IPS-15b (cell line): ENCODE measurements at regions not wholly inside any gene's neighbourhood (a gene's known extent, or its start where the extent isn't known, plus 50 kb on each side); places are given as distances from the start of the nearest gene placed in this dataset.

ENCODE experiments used
- H3K27me3 ChIP-seq: one replicate; pipeline ENCODE4 v1.6.1; 2013; ENCODE audit warnings: low read length; ENCODE audit not compliant: control insufficient read depth, insufficient read depth
- H3K36me3 ChIP-seq: one replicate; pipeline ENCODE4 v1.6.1; 2013; ENCODE audit warnings: low read length; ENCODE audit not compliant: control insufficient read depth, insufficient read depth
- H3K4me1 ChIP-seq: one replicate; pipeline ENCODE4 v1.6.1; 2013; ENCODE audit warnings: mild to moderate bottlenecking, low read length; ENCODE audit not compliant: control insufficient read depth, insufficient read depth
- H3K4me3 ChIP-seq: one replicate; pipeline ENCODE4 v1.5.1; 2013; ENCODE audit warnings: low read depth, low read length
- H3K9ac ChIP-seq: one replicate; pipeline ENCODE4 v1.6.1; 2013; ENCODE audit warnings: low read depth, mild to moderate bottlenecking, low read length
- H3K9me3 ChIP-seq: one replicate; pipeline ENCODE4 v1.6.1; 2013; ENCODE audit warnings: mild to moderate bottlenecking, low read length; ENCODE audit not compliant: control insufficient read depth, insufficient read depth

GRCh38 chr18:51278045-51278649 is 80.7 kb upstream of the MEX3C start:
- Histone ChIP-seq H3K27me3 (no peaks in the 10 kb centered on the region), H3K9me3 (no peaks in the 10 kb centered on the region), H3K9ac (no peak overlapping the region), H3K4me3 (no peak overlapping the region), H3K4me1 (peaks cover 12% of the 10 kb centered on the region), H3K36me3 (no peaks in the 10 kb centered on the region)

- Histone ChIP-seq H3K36me3 (no peaks in the 10 kb centered on the region), H3K9ac (no peak overlapping the region), H3K9me3 (no peaks in the 10 kb centered on the region), H3K4me1 (peaks cover 11% of the 10 kb centered on the region), H3K4me3 (no peak overlapping the region), H3K27me3 (no peaks in the 10 kb centered on the region)
These were observed 82.0 kb upstream of the MEX3C start for GRCh38 chr18:51279367-51279984.

- Histone ChIP-seq H3K9ac (no peak overlapping the region), H3K36me3 (no peaks in the 10 kb centered on the region), H3K9me3 (no peaks in the 10 kb centered on the region), H3K4me3 (no peak overlapping the region), H3K4me1 (no peaks in the 10 kb centered on the region), H3K27me3 (no peaks in the 10 kb centered on the region)
These were observed 90.5 kb upstream of the MEX3C start for GRCh38 chr18:51287818-51288508.

- H3K9me3 ChIP-seq, result no peaks in the 10 kb centered on the region
- no peak overlapping the region for H3K4me3 ChIP-seq
- no peaks in the 10 kb centered on the region for H3K27me3 ChIP-seq
- no peaks in the 10 kb centered on the region for H3K36me3 ChIP-seq
- no peak overlapping the region for H3K9ac ChIP-seq
- H3K4me1 ChIP-seq, result no peaks in the 10 kb centered on the region
These were observed 91.1 kb upstream of the MEX3C start for GRCh38 chr18:51288582-51288981.

- H3K9me3 ChIP-seq, result no peaks in the 10 kb centered on the region
- H3K4me1 ChIP-seq, result no peaks in the 10 kb centered on the region
- no peak overlapping the region for H3K9ac ChIP-seq
- H3K4me3 ChIP-seq, result no peak overlapping the region
- no peaks in the 10 kb centered on the region for H3K36me3 ChIP-seq
- H3K27me3 ChIP-seq, result no peaks in the 10 kb centered on the region
These were observed 93.4 kb upstream of the MEX3C start for GRCh38 chr18:51290860-51291259.

GRCh38 chr18:51300912-51301311 is 103.4 kb upstream of the MEX3C start:
- Histone ChIP-seq H3K4me3 (no peak overlapping the region), H3K36me3 (no peaks in the 10 kb centered on the region), H3K9me3 (no peaks in the 10 kb centered on the region), H3K9ac (no peak overlapping the region), H3K4me1 (no peaks in the 10 kb centered on the region), H3K27me3 (no peaks in the 10 kb centered on the region)

GRCh38 chr18:51301376-51301775 is 103.9 kb upstream of the MEX3C start:
- Histone ChIP-seq H3K27me3 (no peaks in the 10 kb centered on the region), H3K4me3 (no peak overlapping the region), H3K36me3 (no peaks in the 10 kb centered on the region), H3K9ac (no peak overlapping the region), H3K9me3 (no peaks in the 10 kb centered on the region), H3K4me1 (no peaks in the 10 kb centered on the region)

GRCh38 chr18:51316677-51317076 is 119.2 kb upstream of the MEX3C start:
- H3K27me3 ChIP-seq, result no peaks in the 10 kb centered on the region
- peaks cover 7% of the 10 kb centered on the region for H3K4me1 ChIP-seq
- no peak overlapping the region for H3K9ac ChIP-seq
- no peaks in the 10 kb centered on the region for H3K36me3 ChIP-seq
- H3K4me3 ChIP-seq, result no peak overlapping the region
- H3K9me3 ChIP-seq, result no peaks in the 10 kb centered on the region

- Histone ChIP-seq H3K4me1 (peaks cover 5% of the 10 kb centered on the region), H3K9ac (no peak overlapping the region), H3K4me3 (no peak overlapping the region), H3K36me3 (no peaks in the 10 kb centered on the region), H3K9me3 (no peaks in the 10 kb centered on the region), H3K27me3 (no peaks in the 10 kb centered on the region)
These were observed 124.2 kb upstream of the MEX3C start for GRCh38 chr18:51321696-51322095.

GRCh38 chr18:51323961-51324360 is 126.5 kb upstream of the MEX3C start:
- H3K36me3 ChIP-seq, result no peaks in the 10 kb centered on the region
- H3K27me3 ChIP-seq, result no peaks in the 10 kb centered on the region
- H3K4me1 ChIP-seq, result peaks cover 5% of the 10 kb centered on the region
- no peaks in the 10 kb centered on the region for H3K9me3 ChIP-seq
- no peak overlapping the region for H3K4me3 ChIP-seq
- no peak overlapping the region for H3K9ac ChIP-seq

- H3K27me3 ChIP-seq, result no peaks in the 10 kb centered on the region
- H3K4me1 ChIP-seq, result peaks cover 3% of the 10 kb centered on the region
- H3K36me3 ChIP-seq, result no peaks in the 10 kb centered on the region
- H3K9ac ChIP-seq, result no peak overlapping the region
- no peaks in the 10 kb centered on the region for H3K9me3 ChIP-seq
- no peak overlapping the region for H3K4me3 ChIP-seq
These were observed 132.7 kb upstream of the MEX3C start for GRCh38 chr18:51330148-51330547.

GRCh38 chr18:51330739-51331138 is 133.3 kb upstream of the MEX3C start:
- no peak overlapping the region for H3K9ac ChIP-seq
- no peaks in the 10 kb centered on the region for H3K36me3 ChIP-seq
- no peaks in the 10 kb centered on the region for H3K9me3 ChIP-seq
- no peak overlapping the region for H3K4me3 ChIP-seq
- peaks cover 3% of the 10 kb centered on the region for H3K4me1 ChIP-seq
- H3K27me3 ChIP-seq, result no peaks in the 10 kb centered on the region
